ENCODE measurements at regions not wholly inside any gene's neighbourhood (a gene's known extent, or its start where the extent isn't known, plus 50 kb on each side); places are given as distances from the start of the nearest gene placed in this dataset.

- H3K4me3 ChIP-seq: no peak overlapping the region
- peaks cover 0 to 8% (median 3%) of the 10 kb centered on the region in 4 donors for H3K4me1 ChIP-seq
- H3K27me3 ChIP-seq: no peaks in the 10 kb centered on the region
- no peak for DNase-seq
- no peak overlapping the region for H3K27ac ChIP-seq
- no peak for TF ChIP-seq CTCF (IDR thresholded peaks at IDR 0.05)
- intact Hi-C loops (cut with DNase I; ENCODE audit: low total_unique reads): no loop called here
- H3K36me3 ChIP-seq: no peaks in the 10 kb centered on the region
- H3K9me3 ChIP-seq: peaks cover 0 to 8% (median 6%) of the 10 kb centered on the region in 3 donors
These were observed 85.3 kb upstream of the ITGA6 start for GRCh38 chr2:172342078-172342477.

- Histone ChIP-seq H3K4me1 (peaks cover 0 to 8% (median 3%) of the 10 kb centered on the region in 4 donors), H3K4me3 (no peak overlapping the region), H3K27me3 (no peaks in the 10 kb centered on the region), H3K36me3 (no peaks in the 10 kb centered on the region), H3K9me3 (peaks cover 0 to 8% (median 6%) of the 10 kb centered on the region in 3 donors), H3K27ac (no peak overlapping the region)
- intact Hi-C loops (cut with DNase I; ENCODE audit: low total_unique reads): no loop called here
- no peak for DNase-seq
- TF ChIP-seq CTCF (IDR thresholded peaks at IDR 0.05): no peak
These were observed 84.8 kb upstream of the ITGA6 start for GRCh38 chr2:172342611-172343010.

- TF ChIP-seq CTCF (IDR thresholded peaks at IDR 0.05): no peak
- Histone ChIP-seq H3K36me3 (no peaks in the 10 kb centered on the region), H3K9me3 (peaks cover 0 to 8% (median 6%) of the 10 kb centered on the region in 3 donors), H3K4me3 (no peak overlapping the region), H3K4me1 (peaks cover 0 to 8% (median 3%) of the 10 kb centered on the region in 4 donors), H3K27ac (no peak overlapping the region), H3K27me3 (no peaks in the 10 kb centered on the region)
- DNase-seq: no peak
- intact Hi-C loops (cut with DNase I; ENCODE audit: low total_unique reads): no loop called here
These were observed 83.2 kb upstream of the ITGA6 start for GRCh38 chr2:172344159-172344558.

GRCh38 chr2:172345956-172346555 is 81.3 kb upstream of the ITGA6 start:
- Histone ChIP-seq H3K9me3 (peaks cover 0 to 8% (median 6%) of the 10 kb centered on the region in 3 donors), H3K27me3 (no peaks in the 10 kb centered on the region), H3K27ac (no peak overlapping the region), H3K4me1 (peaks cover 0 to 7% (median 3%) of the 10 kb centered on the region in 4 donors), H3K4me3 (no peak overlapping the region), H3K36me3 (no peaks in the 10 kb centered on the region)
- TF ChIP-seq CTCF (IDR thresholded peaks at IDR 0.05): no peak
- intact Hi-C loops (cut with DNase I; ENCODE audit: low total_unique reads): no loop called here
- no peak for DNase-seq

- intact Hi-C loops (cut with DNase I; ENCODE audit: low total_unique reads): no loop called here
- DNase-seq: no peak
- H3K4me1 ChIP-seq: peaks cover 0 to 19% (median 14%) of the 10 kb centered on the region in 4 donors
- H3K4me3 ChIP-seq: no peak overlapping the region
- H3K9me3 ChIP-seq: peaks cover 0 to 8% (median 6%) of the 10 kb centered on the region in 3 donors
- no peak overlapping the region for H3K27ac ChIP-seq
- no peaks in the 10 kb centered on the region for H3K27me3 ChIP-seq
- H3K36me3 ChIP-seq: no peaks in the 10 kb centered on the region
- TF ChIP-seq CTCF (IDR thresholded peaks at IDR 0.05): no peak
These were observed 78.7 kb upstream of the ITGA6 start for GRCh38 chr2:172348555-172349288.

All from tibial artery (tissue), 4 donors.